H1 (cell line): ENCODE measurements at regions not wholly inside any gene's neighbourhood (a gene's known extent, or its start where the extent isn't known, plus 50 kb on each side); places are given as distances from the start of the nearest gene placed in this dataset.
A peak's percentile ranks its signal among the peaks of the same experiment; 100 is the strongest.

Source experiments
- CTCF ChIA-PET: fragments of 300-600 bp; sonication (Branson Sonifier 250); formaldehyde crosslinking; loops from one replicate; lab custom pipeline; 2021; ENCODE audit not compliant: partially characterized antibody; lab: Charles Lee
- POLR2A ChIA-PET: fragments of 300-600 bp; sonication (Branson Sonifier 250); formaldehyde crosslinking; loops from one replicate; lab custom pipeline; 2021; ENCODE audit warnings: inconsistent platforms; ENCODE audit not compliant: partially characterized antibody; lab: Charles Lee
- DNase-seq, 2 experiments: peaks; one replicate each; pipeline versions ENCODE4 v3.0.0 to v3.0.0-alpha.2; 2010 to 2022; ENCODE audit warnings: low spot score in 2 of 2, low read depth in 1 of 2, mixed read lengths in 1 of 2
- FAIRE-seq: peaks from 2 replicates; lab custom pipeline; 2011; peaks lifted over from hg19 to GRCh38; lab: Jason Lieb, UNC
- H2AFZ ChIP-seq: 2 replicates; pipeline ENCODE4 v1.8.1; 2012; ENCODE audit warnings: low read length, inconsistent platforms
- H2AK5ac ChIP-seq: 2 replicates; pipeline ENCODE4 v1.6.1; 2013; ENCODE audit warnings: low read depth, low read length
- H2BK120ac ChIP-seq: replicated peaks from 2 replicates; pipeline ENCODE3; 2013; ENCODE audit warnings: low read depth, low read length, inconsistent platforms
- H2BK12ac ChIP-seq: 2 replicates; pipeline ENCODE4 v1.6.1; 2013; ENCODE audit warnings: low read depth, low read length
- H2BK15ac ChIP-seq: 2 replicates; pipeline ENCODE4 v1.6.1; 2013; ENCODE audit warnings: low read length
- H2BK20ac ChIP-seq: 2 replicates; pipeline ENCODE4 v1.6.1; 2013; ENCODE audit warnings: low read length
- H2BK5ac ChIP-seq: 2 replicates; pipeline ENCODE4 v1.6.1; 2013; ENCODE audit warnings: low read depth, low read length
- H3K14ac ChIP-seq: 2 replicates; pipeline ENCODE4 v1.6.1; 2013; ENCODE audit warnings: inconsistent platforms; ENCODE audit not compliant: insufficient read length
- H3K18ac ChIP-seq: 2 replicates; pipeline ENCODE4 v1.6.1; 2013; ENCODE audit warnings: low read length; ENCODE audit errors: extremely low read depth
- H3K23ac ChIP-seq: 2 replicates; pipeline ENCODE4 v1.6.1; 2013; ENCODE audit warnings: inconsistent platforms; ENCODE audit not compliant: insufficient read length
- H3K23me2 ChIP-seq: 2 replicates; pipeline ENCODE4 v1.6.1; 2013; ENCODE audit warnings: low read depth, low read length
- H3K27ac ChIP-seq: 2 replicates; pipeline ENCODE4 v1.6.1; 2011; ENCODE audit warnings: low read depth, low read length, inconsistent platforms
- H3K27me3 ChIP-seq, 4 experiments: replicated peaks in 1 of 4; 1 replicate in 1 of 4; 2 replicates in 3 of 4; pipeline versions ENCODE4 v1.6.1 to v1.8.1; 2011 to 2013; ENCODE audit warnings: low read length in 3 of 4, mild to moderate bottlenecking in 3 of 4, inconsistent platforms in 2 of 4, mixed read lengths in 2 of 4, moderate library complexity in 1 of 4; ENCODE audit not compliant: control insufficient read depth in 3 of 4, insufficient read depth in 3 of 4; ENCODE audit errors: extremely low read depth in 1 of 4
- H3K36me3 ChIP-seq, 4 experiments: 2 replicates each; pipeline versions ENCODE4 v1.6.1 to v1.8.1; 2011 to 2013; ENCODE audit warnings: mild to moderate bottlenecking in 4 of 4, low read length in 3 of 4, moderate library complexity in 2 of 4, control low read depth in 1 of 4, inconsistent platforms in 1 of 4; ENCODE audit not compliant: insufficient read depth in 4 of 4, control insufficient read depth in 2 of 4
- H3K4ac ChIP-seq: replicated peaks from 2 replicates; pipeline ENCODE3; 2013; ENCODE audit warnings: low read length, low read depth, mixed read lengths, inconsistent platforms; ENCODE audit not compliant: insufficient read length
- H3K4me1 ChIP-seq, 4 experiments: replicated peaks in 1 of 4; 1 replicate in 1 of 4; 2 replicates in 3 of 4; pipeline versions ENCODE4 v1.6.1 to v1.8.1; 2011 to 2013; ENCODE audit warnings: low read length in 3 of 4, inconsistent platforms in 2 of 4, mixed read lengths in 1 of 4; ENCODE audit not compliant: insufficient read depth in 4 of 4, control insufficient read depth in 3 of 4
- H3K4me2 ChIP-seq, 2 experiments: 2 replicates each; pipeline versions ENCODE4 v1.6.1 to v1.8.1; 2011 to 2013; ENCODE audit warnings: low read depth in 2 of 2, low read length in 2 of 2, control low read depth in 1 of 2, inconsistent platforms in 1 of 2, mild to moderate bottlenecking in 1 of 2; ENCODE audit not compliant: insufficient read depth in 1 of 2
- H3K4me3 ChIP-seq, 4 experiments: fragments of 200-600, 300-600 bp in 1 of 4; sonication (generic), shearing (Covaris generic), sonication (Bioruptor Twin) in 1 of 4; 2 replicates each; pipeline versions ENCODE4 v1.5.1 to v1.8.1; 2011 to 2016; ENCODE audit warnings: low read length in 4 of 4, low read depth in 3 of 4, control low read depth in 2 of 4, inconsistent platforms in 2 of 4, mild to moderate bottlenecking in 2 of 4, mixed read lengths in 1 of 4, moderate library complexity in 1 of 4; ENCODE audit not compliant: insufficient read depth in 2 of 4; ENCODE audit errors: extremely low read depth in 1 of 4
- H3K56ac ChIP-seq: replicated peaks from 2 replicates; pipeline ENCODE3; 2013; ENCODE audit warnings: low read depth, mild to moderate bottlenecking, mixed read lengths, low read length, inconsistent platforms; ENCODE audit not compliant: insufficient read length
- H3K79me1 ChIP-seq: 2 replicates; pipeline ENCODE4 v1.6.1; 2013; ENCODE audit warnings: low read depth, low read length, control low read depth
- H3K79me2 ChIP-seq, 2 experiments: 2 replicates each; pipeline versions ENCODE4 v1.6.1 to v1.8.1; 2012 to 2013; ENCODE audit warnings: low read length in 2 of 2, mild to moderate bottlenecking in 2 of 2, inconsistent platforms in 1 of 2; ENCODE audit not compliant: insufficient read depth in 2 of 2, control insufficient read depth in 1 of 2
- H3K9ac ChIP-seq, 4 experiments: replicated peaks in 1 of 4; 1 replicate in 1 of 4; 2 replicates in 3 of 4; pipeline versions ENCODE4 v1.6.1 to v1.8.1; 2011 to 2013; ENCODE audit warnings: low read depth in 3 of 4, low read length in 3 of 4, control low read depth in 2 of 4, mild to moderate bottlenecking in 2 of 4, moderate library complexity in 2 of 4, inconsistent platforms in 1 of 4; ENCODE audit errors: extremely low read depth in 1 of 4
- H3K9me3 ChIP-seq, 2 experiments: 2 replicates each; pipeline versions ENCODE4 v1.6.1 to v1.8.1; 2012 to 2013; ENCODE audit warnings: mild to moderate bottlenecking in 2 of 2, moderate library complexity in 2 of 2, control low read depth in 1 of 2, inconsistent platforms in 1 of 2, low read depth in 1 of 2, low read length in 1 of 2, mixed read lengths in 1 of 2; ENCODE audit not compliant: insufficient read depth in 2 of 2
- H4K20me1 ChIP-seq, 2 experiments: replicated peaks in 1 of 2; 2 replicates each; pipeline versions ENCODE3 to v1.8.1; 2011 to 2013; ENCODE audit warnings: inconsistent platforms in 2 of 2, low read length in 2 of 2, mild to moderate bottlenecking in 1 of 2; ENCODE audit not compliant: insufficient read depth in 2 of 2, control insufficient read depth in 1 of 2
- H4K5ac ChIP-seq: 2 replicates; pipeline ENCODE4 v1.6.1; 2013; ENCODE audit warnings: low read length, low read depth, mixed read lengths, inconsistent platforms; ENCODE audit not compliant: insufficient read length
- H4K8ac ChIP-seq: 2 replicates; pipeline ENCODE4 v1.8.0; 2013; ENCODE audit warnings: mild to moderate bottlenecking, moderate library complexity, low read length, inconsistent platforms; ENCODE audit not compliant: insufficient read depth; ENCODE audit errors: extremely low read depth
- H4K91ac ChIP-seq: replicated peaks from 2 replicates; pipeline ENCODE3; 2013; ENCODE audit warnings: low read length, mixed read lengths, inconsistent platforms; ENCODE audit not compliant: insufficient read length
- MAFK ChIP-seq: IDR thresholded peaks from 2 replicates; pipeline ENCODE4 v1.6.1; 2012; ENCODE audit warnings: low read depth, mild to moderate bottlenecking, improper control_type of control experiment, low read length
- ZNF274 ChIP-seq: IDR thresholded peaks from 2 replicates; pipeline ENCODE4 v1.7.0; 2012; ENCODE audit warnings: low read length, borderline replicate concordance; ENCODE audit errors: extremely low read depth
- WGBS, 2 experiments: shearing (Covaris generic) in 1 of 2; methylation state at CpG; one replicate each; pipeline versions ENCODE4 v1.1.6 to v1.1.7; 2013 to 2015; ENCODE audit warnings: low lambda C conversion rate in 2 of 2, mixed read lengths in 2 of 2, inconsistent platforms in 1 of 2, low coverage in 1 of 2, missing lambda C conversion rate in 1 of 2; ENCODE audit not compliant: insufficient replicate concordance in 2 of 2, insufficient coverage in 1 of 2, insufficient read length in 1 of 2; ENCODE audit errors: extremely low coverage in 1 of 2, missing lambda C conversion rate in 1 of 2; 5-methylcytosine and 5-hydroxymethylcytosine counted together
- TF ChIP-seq, protein P1 (sequence below): IDR thresholded peaks from 2 replicates; pipeline ENCODE4 v1.6.1; 2012; ENCODE audit warnings: inconsistent platforms

DNA sequence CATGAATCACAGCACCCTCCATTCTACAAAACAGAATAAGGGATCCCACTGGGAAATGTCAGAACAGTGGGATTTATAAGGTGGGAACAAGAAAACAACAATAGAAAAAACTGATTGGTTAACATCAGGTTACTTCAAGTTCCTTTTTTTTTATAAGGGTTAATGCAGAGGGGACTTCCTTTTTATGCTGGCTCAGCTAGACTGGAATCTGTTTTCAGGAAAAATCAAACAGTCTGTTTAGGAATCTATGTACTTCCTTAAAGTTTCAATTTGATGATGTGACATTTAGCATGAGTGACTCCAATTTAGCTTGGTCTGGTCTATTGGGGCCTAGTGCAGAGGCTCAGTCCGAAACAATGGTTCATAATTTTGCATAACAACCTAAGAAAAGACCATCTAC is 192.9 kb downstream of the ADGRA3 start:
- Histone ChIP-seq H4K5ac (no peak overlapping the region), H3K14ac (no peak overlapping the region), H4K20me1 (peaks cover 0 to 2% of the 10 kb centered on the region in 2 experiments), H2BK20ac (no peak overlapping the region), H2BK5ac (no peak overlapping the region), H3K4me2 (no peak overlapping the region), H3K18ac (no peak overlapping the region), H3K23ac (no peak overlapping the region), H3K27me3 (no peaks in the 10 kb centered on the region), H3K4me1 (peaks cover 0 to 6% (median 0%) of the 10 kb centered on the region in 4 experiments; a peak in 1 of 7 replicates), H2BK15ac (no peak overlapping the region), H3K56ac (no peak overlapping the region), H3K23me2 (no peaks in the 10 kb centered on the region), H3K4me3 (no peak overlapping the region), H3K4ac (no peak overlapping the region), H3K27ac (no peak overlapping the region), H3K79me1 (no peaks in the 10 kb centered on the region), H4K8ac (no peak overlapping the region), H2BK120ac (no peak overlapping the region), H3K79me2 (no peaks in the 10 kb centered on the region), H2AK5ac (no peak overlapping the region), H3K9ac (no peak overlapping the region), H3K36me3 (no peaks in the 10 kb centered on the region), H4K91ac (no peak overlapping the region), H2BK12ac (no peak overlapping the region), H2AFZ (no peak overlapping the region), H3K9me3 (no peaks in the 10 kb centered on the region)
- 95% methylated on average over 1 of the region's 1 CpG; no CpG with 5 or more reads in 1 of the 2 experiments for WGBS, 2 experiments
- FAIRE-seq: no peak
- DNase-seq: no peak
- POLR2A ChIA-PET: no interaction called here
- CTCF ChIA-PET: interaction anchor here (0.9 to 2.0 kb wide), 2 partner anchors 66 to 185 kb away, joined by 3 to 5 read pairs; no protein-coding TSS in a partner anchor
- TF ChIP-seq MAFK (0 out of 2 replicates have a peak, but pooled peaks have one; percentile 18), ZNF274 (no peak)
- TF ChIP-seq, protein P1, sequence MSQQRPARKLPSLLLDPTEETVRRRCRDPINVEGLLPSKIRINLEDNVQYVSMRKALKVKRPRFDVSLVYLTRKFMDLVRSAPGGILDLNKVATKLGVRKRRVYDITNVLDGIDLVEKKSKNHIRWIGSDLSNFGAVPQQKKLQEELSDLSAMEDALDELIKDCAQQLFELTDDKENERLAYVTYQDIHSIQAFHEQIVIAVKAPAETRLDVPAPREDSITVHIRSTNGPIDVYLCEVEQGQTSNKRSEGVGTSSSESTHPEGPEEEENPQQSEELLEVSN: no peak
